Caco-2 (cell line): ENCODE measurements at regions not wholly inside any gene's neighbourhood (a gene's known extent, or its start where the extent isn't known, plus 50 kb on each side); places are given as distances from the start of the nearest gene placed in this dataset.

ENCODE experiments used
- BruUV-seq: library from RNA; stranded (reverse); fragments of 400-500 nt; replicated peaks from 2 replicates; lab custom pipeline; 2021; lab: Mats Ljungman, UMichigan
- CTCF ChIA-PET: fragments of 300-600 bp; sonication (Branson Sonifier 250); formaldehyde crosslinking; loops from one replicate; lab custom pipeline; 2022; ENCODE audit warnings: antibody characterized with exemption; lab: Charles Lee
- POLR2A ChIA-PET: fragments of 300-600 bp; sonication (Branson Sonifier 250); formaldehyde crosslinking; loops from one replicate; lab custom pipeline; 2022; ENCODE audit warnings: antibody characterized with exemption; lab: Charles Lee
- DNase-seq, 2 experiments: peaks; one replicate each; pipeline versions ENCODE4 v3.0.0 to v3.0.0-alpha.2; 2020 to 2022
- H3K27me3 ChIP-seq: replicated peaks from 2 replicates; pipeline ENCODE4 v1.6.0; 2011; ENCODE audit warnings: low read length; ENCODE audit not compliant: control insufficient read depth, insufficient read depth
- H3K36me3 ChIP-seq: 2 replicates; pipeline ENCODE4 v1.5.1; 2011; ENCODE audit warnings: low read length; ENCODE audit not compliant: control insufficient read depth, insufficient read depth
- H3K4me1 ChIP-seq: fragments of 250-450 bp; sonication (Bioruptor Pico); 2 replicates; pipeline ENCODE4 v1.5.1; 2020; ENCODE audit warnings: mild to moderate bottlenecking
- H3K4me3 ChIP-seq: 2 replicates; pipeline ENCODE4 v1.5.1; 2011; ENCODE audit warnings: low read depth, mild to moderate bottlenecking, control low read depth, low read length
- H3K9me3 ChIP-seq: fragments of 250-450 bp; sonication (Bioruptor Pico); 2 replicates; pipeline ENCODE4 v1.5.1; 2020; ENCODE audit warnings: mild to moderate bottlenecking, moderate library complexity
- H3K27ac Mint-ChIP-seq: one replicate; pipeline ENCODE4 v1.8.0; 2022; ENCODE audit warnings: mixed read lengths; ENCODE audit not compliant: unreplicated experiment
- H3K27me3 Mint-ChIP-seq: one replicate; pipeline ENCODE4 v1.8.0; 2022; ENCODE audit warnings: mixed read lengths; ENCODE audit not compliant: insufficient read depth, unreplicated experiment
- H3K36me3 Mint-ChIP-seq: one replicate; pipeline ENCODE4 v1.8.0; 2022; ENCODE audit warnings: mild to moderate bottlenecking, mixed read lengths; ENCODE audit not compliant: insufficient read depth, unreplicated experiment
- H3K4me1 Mint-ChIP-seq: one replicate; pipeline ENCODE4 v1.8.0; 2022; ENCODE audit warnings: low read depth, mixed read lengths; ENCODE audit not compliant: unreplicated experiment
- H3K4me3 Mint-ChIP-seq: one replicate; pipeline ENCODE4 v1.8.0; 2022; ENCODE audit warnings: mild to moderate bottlenecking, moderate library complexity, mixed read lengths; ENCODE audit not compliant: unreplicated experiment
- H3K9me3 Mint-ChIP-seq: one replicate; pipeline ENCODE4 v1.8.0; 2022; ENCODE audit warnings: mixed read lengths; ENCODE audit not compliant: unreplicated experiment
- intact Hi-C: fragments of 100-400 bp; cut with micrococcal nuclease; formaldehyde crosslinking; loops from one replicate; pipeline ENCODE4 v1.10.0; 2022; ENCODE audit not compliant: unreplicated experiment
- TF ChIP-seq, protein P1 (sequence below), 2 experiments: fragments of 200-600 bp in 1 of 2; IDR thresholded peaks; 1 replicate in 1 of 2; 2 replicates in 1 of 2; pipeline versions ENCODE4 v1.5.1 to v1.8.0; 2011 to 2022; ENCODE audit warnings: antibody characterized with exemption in 1 of 2, control low read depth in 1 of 2, inconsistent platforms in 1 of 2, low read depth in 1 of 2, low read length in 1 of 2, mild to moderate bottlenecking in 1 of 2, moderate library complexity in 1 of 2; ENCODE audit not compliant: insufficient read depth in 1 of 2, severe bottlenecking in 1 of 2, unreplicated experiment in 1 of 2

DNA sequence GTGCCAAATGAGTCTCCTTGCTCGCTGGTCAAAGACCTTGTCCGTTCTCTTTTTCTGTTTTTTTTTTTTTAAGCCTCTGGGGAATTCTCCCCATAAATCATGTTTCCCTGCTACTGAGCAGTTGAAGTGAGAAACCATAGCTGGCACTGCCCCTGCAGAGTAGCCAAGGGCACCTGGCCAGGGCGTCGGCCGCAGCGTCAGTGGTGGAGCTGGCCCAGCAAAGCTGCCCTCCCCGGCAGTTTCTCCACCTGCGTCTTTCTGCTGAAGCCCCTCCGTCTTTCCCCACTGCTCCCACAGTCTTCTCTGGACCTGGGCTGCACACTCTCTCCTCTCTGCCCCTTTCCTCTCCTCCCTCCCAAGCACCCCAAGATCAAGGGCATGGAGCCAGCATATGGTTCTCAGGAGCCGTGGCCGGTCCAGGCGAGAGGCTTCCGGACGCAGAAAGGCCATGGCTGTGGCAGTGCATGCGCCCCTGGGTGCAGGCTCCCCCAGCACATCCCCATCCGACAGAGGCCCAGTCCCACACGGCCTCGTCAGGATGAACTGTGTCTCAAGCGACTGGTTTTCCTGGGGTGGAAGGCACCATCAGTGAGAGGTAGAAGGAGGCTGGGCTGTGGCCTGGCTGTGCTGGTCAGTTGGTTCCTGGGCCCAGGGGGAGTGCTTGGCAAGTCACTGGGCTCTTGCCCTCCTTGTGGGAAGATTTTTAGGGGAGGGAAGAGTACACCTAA, 218.1 kb downstream of the ERMARD start:
- H3K36me3 ChIP-seq = no peaks in the 10 kb centered on the region
- H3K4me1 ChIP-seq = no peaks in the 10 kb centered on the region
- ChIA-PET CTCF (no interaction called here), POLR2A (no interaction called here)
- Mint-ChIP-seq H3K27me3 (no peaks in the 10 kb centered on the region), H3K27ac (no peak overlapping the region), H3K36me3 (no peaks in the 10 kb centered on the region), H3K4me1 (no peaks in the 10 kb centered on the region), H3K4me3 (no peak overlapping the region), H3K9me3 (no peaks in the 10 kb centered on the region)
- TF ChIP-seq, protein P1, sequence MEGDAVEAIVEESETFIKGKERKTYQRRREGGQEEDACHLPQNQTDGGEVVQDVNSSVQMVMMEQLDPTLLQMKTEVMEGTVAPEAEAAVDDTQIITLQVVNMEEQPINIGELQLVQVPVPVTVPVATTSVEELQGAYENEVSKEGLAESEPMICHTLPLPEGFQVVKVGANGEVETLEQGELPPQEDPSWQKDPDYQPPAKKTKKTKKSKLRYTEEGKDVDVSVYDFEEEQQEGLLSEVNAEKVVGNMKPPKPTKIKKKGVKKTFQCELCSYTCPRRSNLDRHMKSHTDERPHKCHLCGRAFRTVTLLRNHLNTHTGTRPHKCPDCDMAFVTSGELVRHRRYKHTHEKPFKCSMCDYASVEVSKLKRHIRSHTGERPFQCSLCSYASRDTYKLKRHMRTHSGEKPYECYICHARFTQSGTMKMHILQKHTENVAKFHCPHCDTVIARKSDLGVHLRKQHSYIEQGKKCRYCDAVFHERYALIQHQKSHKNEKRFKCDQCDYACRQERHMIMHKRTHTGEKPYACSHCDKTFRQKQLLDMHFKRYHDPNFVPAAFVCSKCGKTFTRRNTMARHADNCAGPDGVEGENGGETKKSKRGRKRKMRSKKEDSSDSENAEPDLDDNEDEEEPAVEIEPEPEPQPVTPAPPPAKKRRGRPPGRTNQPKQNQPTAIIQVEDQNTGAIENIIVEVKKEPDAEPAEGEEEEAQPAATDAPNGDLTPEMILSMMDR (IDR thresholded peaks at IDR 0.05; ENCODE audit: insufficient read depth in 1 of 2, low read depth in 1 of 2, low read length in 1 of 2, severe bottlenecking in 1 of 2, unreplicated experiment in 1 of 2) = no peak
- H3K4me3 ChIP-seq = no peak overlapping the region
- DNase-seq = no peak
- intact Hi-C loops = no loop called here
- H3K27me3 ChIP-seq = no peaks in the 10 kb centered on the region
- BruUV-seq = no TSS peak
- no peaks in the 10 kb centered on the region for H3K9me3 ChIP-seq

DNA sequence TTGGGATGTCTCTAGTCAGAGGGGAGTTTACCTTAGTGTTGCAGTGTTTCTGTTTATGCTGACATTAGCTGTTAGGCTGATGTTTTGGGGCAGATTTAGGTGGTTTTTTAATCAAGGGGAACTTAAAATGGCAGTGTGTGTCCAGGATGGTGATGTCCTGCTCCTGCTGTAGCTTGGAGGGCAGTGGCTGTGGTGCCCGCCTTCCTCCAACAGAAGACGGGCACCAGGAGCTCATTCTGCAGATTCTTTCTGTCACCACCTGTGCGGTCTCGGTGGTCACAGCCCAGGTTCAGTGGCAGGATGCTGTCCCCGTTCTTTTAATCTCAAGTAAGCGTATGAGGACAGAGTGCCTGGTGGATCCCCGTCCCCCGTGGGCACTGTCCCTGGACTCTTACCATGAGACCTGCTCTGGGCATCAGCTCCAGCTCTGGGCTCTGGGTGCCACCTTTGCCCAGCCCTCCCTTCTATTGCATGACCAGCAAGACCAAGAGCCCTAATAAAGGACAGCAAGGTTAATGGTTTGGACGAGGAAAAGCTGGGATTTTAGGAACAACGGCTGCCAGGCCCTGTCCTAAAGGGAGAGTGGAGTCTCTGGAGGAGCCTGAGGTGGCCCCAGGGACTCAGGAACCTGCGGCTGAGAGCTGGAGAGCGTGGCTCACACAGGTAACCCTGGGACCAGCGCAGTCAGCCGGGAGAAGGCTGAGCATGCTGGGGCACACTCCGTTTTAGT, 217.3 kb downstream of the ERMARD start:
- Mint-ChIP-seq H3K27ac (no peak overlapping the region), H3K4me3 (no peak overlapping the region), H3K36me3 (no peaks in the 10 kb centered on the region), H3K9me3 (no peaks in the 10 kb centered on the region), H3K27me3 (no peaks in the 10 kb centered on the region), H3K4me1 (no peaks in the 10 kb centered on the region)
- intact Hi-C loops = no loop called here
- Histone ChIP-seq H3K9me3 (no peaks in the 10 kb centered on the region), H3K27me3 (no peaks in the 10 kb centered on the region), H3K4me1 (no peaks in the 10 kb centered on the region), H3K36me3 (no peaks in the 10 kb centered on the region), H3K4me3 (no peak overlapping the region)
- TF ChIP-seq, protein P1 (IDR thresholded peaks at IDR 0.05; ENCODE audit: insufficient read depth in 1 of 2, low read depth in 1 of 2, low read length in 1 of 2, severe bottlenecking in 1 of 2, unreplicated experiment in 1 of 2) = no peak
- no peak for DNase-seq
- POLR2A ChIA-PET = no interaction called here
- CTCF ChIA-PET = no interaction called here
- BruUV-seq = no TSS peak

DNA sequence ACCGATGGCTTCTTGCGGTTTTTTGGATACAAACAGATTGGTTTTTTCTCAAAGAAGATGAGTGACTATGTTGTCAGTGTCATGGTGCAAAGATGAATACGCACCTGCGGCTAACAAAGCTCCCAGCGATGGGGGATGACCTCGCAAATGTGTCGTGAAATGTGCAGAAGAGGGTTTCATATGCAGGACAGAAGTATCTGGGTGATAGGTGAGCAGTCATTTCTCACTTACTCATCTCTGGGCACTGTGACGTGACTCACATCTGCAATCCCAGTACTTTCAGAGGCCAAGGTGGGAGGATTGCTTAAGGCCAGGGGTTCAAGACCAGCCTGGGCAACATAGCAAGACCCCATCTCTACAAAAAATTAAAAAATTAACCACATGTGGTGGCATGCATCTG, 216.3 kb downstream of the ERMARD start:
- Histone ChIP-seq H3K27me3 (no peaks in the 10 kb centered on the region), H3K4me3 (no peak overlapping the region), H3K9me3 (no peaks in the 10 kb centered on the region), H3K4me1 (no peaks in the 10 kb centered on the region), H3K36me3 (no peaks in the 10 kb centered on the region)
- no peak overlapping the region for H3K4me3 Mint-ChIP-seq
- ChIA-PET POLR2A (no interaction called here), CTCF (no interaction called here)
- H3K27ac Mint-ChIP-seq = no peak overlapping the region
- no peaks in the 10 kb centered on the region for H3K9me3 Mint-ChIP-seq
- H3K36me3 Mint-ChIP-seq = no peaks in the 10 kb centered on the region
- intact Hi-C loops = no loop called here
- H3K27me3 Mint-ChIP-seq = no peaks in the 10 kb centered on the region
- BruUV-seq = no TSS peak
- TF ChIP-seq, protein P1 (IDR thresholded peaks at IDR 0.05; ENCODE audit: insufficient read depth in 1 of 2, low read depth in 1 of 2, low read length in 1 of 2, severe bottlenecking in 1 of 2, unreplicated experiment in 1 of 2) = no peak
- no peak for DNase-seq
- no peaks in the 10 kb centered on the region for H3K4me1 Mint-ChIP-seq
